HG02642 (cell line): ENCODE measurements at regions not wholly inside any gene's neighbourhood (a gene's known extent, or its start where the extent isn't known, plus 50 kb on each side); places are given as distances from the start of the nearest gene placed in this dataset.

ENCODE experiments used
- ATAC-seq: cut with Tn5 transposase; IDR thresholded peaks from one replicate; pipeline ENCODE4 v1.9.1; 2021; ENCODE audit warnings: mild to moderate bottlenecking; ENCODE audit not compliant: unreplicated experiment, poor library complexity

- ATAC-seq = no peak
Observed at GRCh38 chr9:129491487-129491855, 129.4 kb downstream of the C9orf50 start.

- ATAC-seq = no peak
Observed at GRCh38 chr9:129490583-129491486, 130.1 kb downstream of the C9orf50 start.

GRCh38 chr9:129489838-129490582, 130.9 kb downstream of the C9orf50 start:
- ATAC-seq = no peak

GRCh38 chr9:129487658-129488483, 133.0 kb downstream of the C9orf50 start:
- ATAC-seq = peak; percentile 6

- no peak for ATAC-seq
Observed at GRCh38 chr9:129486756-129487657, 133.9 kb downstream of the C9orf50 start.

- ATAC-seq = no peak
Observed at GRCh38 chr9:129485145-129485774, 135.6 kb downstream of the C9orf50 start.

- ATAC-seq = no peak
Observed at GRCh38 chr9:129484352-129485000, 136.4 kb downstream of the C9orf50 start.

- no peak for ATAC-seq
Observed at GRCh38 chr9:129483415-129484351, 137.2 kb downstream of the C9orf50 start.

- no peak for ATAC-seq
Observed at GRCh38 chr9:129482521-129483414, 138.1 kb downstream of the C9orf50 start.

- ATAC-seq = no peak
Observed at GRCh38 chr9:129481810-129482511, 138.9 kb downstream of the C9orf50 start.

GRCh38 chr9:129481424-129481809, 139.5 kb downstream of the C9orf50 start:
- ATAC-seq = no peak

- ATAC-seq = no peak
Observed at GRCh38 chr9:129480745-129481144, 140.2 kb downstream of the C9orf50 start.

- ATAC-seq = no peak
Observed at GRCh38 chr9:129480227-129480626, 140.7 kb downstream of the C9orf50 start.

GRCh38 chr9:129479631-129480011, 141.3 kb downstream of the C9orf50 start:
- no peak for ATAC-seq

- ATAC-seq = no peak
Observed at GRCh38 chr9:129478961-129479630, 141.8 kb downstream of the C9orf50 start.

GRCh38 chr9:129478461-129478860, 142.4 kb downstream of the C9orf50 start:
- ATAC-seq = no peak
